Gastrocnemius medialis (tissue), 4 donors: ENCODE measurements at regions not wholly inside any gene's neighbourhood (a gene's known extent, or its start where the extent isn't known, plus 50 kb on each side); places are given as distances from the start of the nearest gene placed in this dataset.

Source experiments
- CTCF ChIP-seq, 5 experiments: fragments of 450-650 bp in 3 of 5; fragments of 200-600 bp in 2 of 5; sonication (generic) in 2 of 5; IDR thresholded peaks in 4 of 5; conservative IDR thresholded peaks in 1 of 5; 1 replicate in 4 of 5; 2 replicates in 1 of 5; pipeline ENCODE4 v1.5.1; 2016 to 2019; ENCODE audit warnings: antibody characterized with exemption in 5 of 5, mild to moderate bottlenecking in 3 of 5, moderate library complexity in 3 of 5
- POLR2A ChIP-seq, 2 donors: fragments of 450-650 bp; IDR thresholded peaks; one replicate each; pipeline ENCODE4 v1.6.1; 2017; ENCODE audit warnings: antibody characterized with exemption in 2 of 2, mild to moderate bottlenecking in 2 of 2, moderate library complexity in 2 of 2

GRCh38 chr19:34596989-34597388 is 80.0 kb downstream of the SCGB2B2 start:
- TF ChIP-seq POLR2A (IDR thresholded peaks at IDR 0.05), result no peak
- no peak for TF ChIP-seq CTCF (IDR thresholded peaks at IDR 0.05 in 4 of 5, conservative IDR thresholded peaks at IDR 0.05 in 1 of 5)
